DMS 273 (cell line): ENCODE measurements at regions not wholly inside any gene's neighbourhood (a gene's known extent, or its start where the extent isn't known, plus 50 kb on each side); places are given as distances from the start of the nearest gene placed in this dataset.

Experiments
- DNase-seq: peaks from one replicate; lab custom pipeline; 2025; ENCODE audit not compliant: unreplicated experiment; lab: John Stamatoyannopoulos, UW

GRCh38 chr4:62293551-62293950 lies 1093.4 kb downstream of the ADGRL3 start:
- no peak for DNase-seq

- DNase-seq, result no peak
Observed at GRCh38 chr4:62292911-62293310, 1092.8 kb downstream of the ADGRL3 start.

- no peak for DNase-seq
Observed at GRCh38 chr4:62288808-62289541, 1088.8 kb downstream of the ADGRL3 start.

GRCh38 chr4:62285026-62285425 lies 1084.9 kb downstream of the ADGRL3 start:
- DNase-seq, result no peak

GRCh38 chr4:62279689-62280088 lies 1079.6 kb downstream of the ADGRL3 start:
- DNase-seq, result no peak

GRCh38 chr4:62275470-62275869 lies 1075.3 kb downstream of the ADGRL3 start:
- DNase-seq, result no peak

GRCh38 chr4:62274782-62275181 lies 1074.7 kb downstream of the ADGRL3 start:
- DNase-seq, result no peak

- DNase-seq, result no peak
Observed at GRCh38 chr4:62271107-62271506, 1071.0 kb downstream of the ADGRL3 start.

- DNase-seq, result no peak
Observed at GRCh38 chr4:62269918-62270317, 1069.8 kb downstream of the ADGRL3 start.

GRCh38 chr4:62263454-62263853 lies 1063.3 kb downstream of the ADGRL3 start:
- DNase-seq, result no peak

GRCh38 chr4:62262676-62263075 lies 1062.5 kb downstream of the ADGRL3 start:
- DNase-seq, result no peak

- DNase-seq, result no peak
Observed at GRCh38 chr4:62260254-62260653, 1060.1 kb downstream of the ADGRL3 start.

GRCh38 chr4:62256479-62256878 lies 1056.4 kb downstream of the ADGRL3 start:
- no peak for DNase-seq

GRCh38 chr4:62252728-62253127 lies 1052.6 kb downstream of the ADGRL3 start:
- no peak for DNase-seq

GRCh38 chr4:62250100-62250499 lies 1050.0 kb downstream of the ADGRL3 start:
- no peak for DNase-seq

- no peak for DNase-seq
Observed at GRCh38 chr4:62243895-62244294, 1043.8 kb downstream of the ADGRL3 start.

GRCh38 chr4:62235911-62236310 lies 1035.8 kb downstream of the ADGRL3 start:
- DNase-seq, result no peak

GRCh38 chr4:62232814-62233213 lies 1032.7 kb downstream of the ADGRL3 start:
- DNase-seq, result no peak

- no peak for DNase-seq
Observed at GRCh38 chr4:62231994-62232393, 1031.9 kb downstream of the ADGRL3 start.

- DNase-seq, result peak; percentile 32
Observed at GRCh38 chr4:62226082-62226481, 1026.0 kb downstream of the ADGRL3 start.

GRCh38 chr4:62222121-62222520 lies 1022.0 kb downstream of the ADGRL3 start:
- DNase-seq, result no peak

- DNase-seq, result no peak
Observed at GRCh38 chr4:62210486-62210885, 1010.4 kb downstream of the ADGRL3 start.
